ENCODE measurements at regions not wholly inside any gene's neighbourhood (a gene's known extent, or its start where the extent isn't known, plus 50 kb on each side); places are given as distances from the start of the nearest gene placed in this dataset.

DNA sequence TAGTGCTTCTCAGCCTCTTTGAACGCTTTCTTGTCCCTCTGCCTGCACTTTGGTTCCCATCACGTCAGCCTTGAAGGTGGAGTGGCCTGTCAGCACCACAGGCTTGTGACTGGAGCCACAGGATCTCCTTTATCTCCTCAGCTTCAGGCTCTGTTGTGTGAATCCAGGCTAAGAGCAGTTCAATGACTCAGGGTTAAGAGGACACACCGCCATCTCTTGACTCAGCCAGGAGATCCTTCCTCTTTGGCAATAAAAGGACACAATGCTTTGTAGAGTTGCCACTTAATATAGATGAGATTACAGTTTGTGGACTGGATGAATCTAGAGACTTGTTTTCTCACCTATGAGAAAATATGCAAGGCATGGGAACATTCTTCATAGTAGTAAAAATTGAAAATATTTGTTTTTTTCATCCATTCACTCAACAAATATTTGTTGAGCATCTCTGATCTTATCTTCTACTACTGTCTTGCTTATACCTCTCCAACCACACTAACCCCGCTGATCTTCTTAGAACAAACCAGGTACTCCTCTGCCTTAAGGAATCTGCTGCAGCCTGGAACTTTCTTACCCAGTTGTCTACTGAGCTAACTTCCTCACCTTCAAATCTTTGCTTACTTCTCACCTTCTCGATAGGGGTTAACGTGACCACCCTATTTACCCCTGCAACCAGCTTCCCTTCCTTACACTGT is 62.3 kb downstream of the UCHL1 start:
- intact Hi-C loops (cut with micrococcal nuclease): no loop called here
- H2AFZ ChIP-seq (ENCODE audit: insufficient read depth, low read depth, low read length, poor library complexity, severe bottlenecking): no peak overlapping the region
- Mint-ChIP-seq H3K9me3 (ENCODE audit: insufficient read depth) (no peaks in the 10 kb centered on the region), H3K27me3 (peaks cover 2% of the 10 kb centered on the region), H3K4me1 (peaks cover 16% of the 10 kb centered on the region), H3K27ac (no peak overlapping the region), H3K4me3 (no peak overlapping the region)
- H3K4me2 ChIP-seq (replicated peaks; ENCODE audit: low read depth, low read length, poor library complexity, severe bottlenecking): no peak overlapping the region
- no peaks in the 10 kb centered on the region for H4K20me1 ChIP-seq (ENCODE audit: control insufficient read depth, insufficient read depth, low read length, poor library complexity, severe bottlenecking)
- no peak for TF ChIP-seq EZH2 (IDR thresholded peaks at IDR 0.05; ENCODE audit: borderline replicate concordance, insufficient read depth, low read depth, low read length, poor library complexity, severe bottlenecking)
- TF ChIP-seq CTCF (IDR thresholded peaks at IDR 0.05): no peak
- POLR2A ChIA-PET: no interaction called here
- no peak for DNase-seq
- no peaks in the 10 kb centered on the region for H3K79me2 ChIP-seq (ENCODE audit: control insufficient read depth, insufficient read depth, low read length)
- H3K27me3 ChIP-seq (replicated peaks in 1 of 4; ENCODE audit: control extremely low read depth in 1 of 4, control insufficient read depth in 3 of 4, insufficient read depth in 4 of 4, low read length in 3 of 4): no peaks in the 10 kb centered on the region
- no peaks in the 10 kb centered on the region for H3K4me1 ChIP-seq (ENCODE audit: control insufficient read depth in 2 of 2, insufficient read depth in 2 of 2, low read length in 2 of 2)
- H3K36me3 ChIP-seq (replicated peaks in 1 of 2; ENCODE audit: control extremely low read depth in 1 of 2, control insufficient read depth in 1 of 2, extremely low read depth in 1 of 2, insufficient read depth in 2 of 2, low read length in 1 of 2): no peaks in the 10 kb centered on the region
- CTCF ChIA-PET: no interaction called here
- 83% methylated on average over 5 of the region's 6 CpGs for WGBS (ENCODE audit: insufficient coverage)
- H3K9me3 ChIP-seq (ENCODE audit: control extremely low read depth in 1 of 3, control insufficient read depth in 2 of 3, insufficient read depth in 1 of 3, low read length in 2 of 3): no peaks in the 10 kb centered on the region
- ATAC-seq (ENCODE audit: low read depth): no peak
- H3K9ac ChIP-seq (ENCODE audit: low read length): no peak overlapping the region
- no peak overlapping the region for H3K27ac ChIP-seq (ENCODE audit: low read length in 2 of 2)
- H3K4me3 ChIP-seq (ENCODE audit: control extremely low read depth in 1 of 5, extremely low read depth in 1 of 5, insufficient read depth in 1 of 5, low read depth in 2 of 5, low read length in 4 of 5): no peak overlapping the region

DNA sequence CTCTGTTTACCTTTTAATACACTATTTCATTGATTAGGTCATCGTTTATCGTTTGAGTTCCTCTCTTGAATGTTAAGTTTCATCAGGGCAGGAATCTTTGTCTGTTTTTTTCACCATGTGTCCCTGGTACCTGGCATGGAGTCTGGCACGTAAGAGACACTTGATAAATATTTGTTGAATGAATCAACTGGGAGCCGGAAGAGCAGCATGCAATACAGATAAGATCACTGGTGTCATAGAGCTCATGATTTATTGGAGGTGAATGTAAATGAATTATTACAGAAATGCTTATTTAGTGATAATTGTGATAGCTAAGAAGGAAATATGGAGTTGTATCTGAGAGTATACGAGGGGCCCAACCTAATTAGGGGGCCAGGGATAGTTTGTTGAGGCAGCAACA is 62.8 kb downstream of the UCHL1 start:
- Mint-ChIP-seq H3K27ac (no peak overlapping the region), H3K9me3 (ENCODE audit: insufficient read depth) (no peaks in the 10 kb centered on the region), H3K27me3 (peaks cover 2% of the 10 kb centered on the region), H3K4me1 (peaks cover 16% of the 10 kb centered on the region), H3K4me3 (no peak overlapping the region)
- no peaks in the 10 kb centered on the region for H3K27me3 ChIP-seq (replicated peaks in 1 of 4; ENCODE audit: control extremely low read depth in 1 of 4, control insufficient read depth in 3 of 4, insufficient read depth in 4 of 4, low read length in 3 of 4)
- H2AFZ ChIP-seq (ENCODE audit: insufficient read depth, low read depth, low read length, poor library complexity, severe bottlenecking): no peak overlapping the region
- no peak overlapping the region for H3K9ac ChIP-seq (ENCODE audit: low read length)
- ATAC-seq (ENCODE audit: low read depth) (no peak), DNase-seq (no peak)
- TF ChIP-seq EZH2 (IDR thresholded peaks at IDR 0.05; ENCODE audit: borderline replicate concordance, insufficient read depth, low read depth, low read length, poor library complexity, severe bottlenecking) (no peak), CTCF (IDR thresholded peaks at IDR 0.05) (no peak)
- no peak overlapping the region for H3K4me2 ChIP-seq (replicated peaks; ENCODE audit: low read depth, low read length, poor library complexity, severe bottlenecking)
- H3K9me3 ChIP-seq (ENCODE audit: control extremely low read depth in 1 of 3, control insufficient read depth in 2 of 3, insufficient read depth in 1 of 3, low read length in 2 of 3): no peaks in the 10 kb centered on the region
- POLR2A ChIA-PET: no interaction called here
- H3K4me1 ChIP-seq (ENCODE audit: control insufficient read depth in 2 of 2, insufficient read depth in 2 of 2, low read length in 2 of 2): no peaks in the 10 kb centered on the region
- H3K27ac ChIP-seq (ENCODE audit: low read length in 2 of 2): no peak overlapping the region
- H3K36me3 ChIP-seq (replicated peaks in 1 of 2; ENCODE audit: control extremely low read depth in 1 of 2, control insufficient read depth in 1 of 2, extremely low read depth in 1 of 2, insufficient read depth in 2 of 2, low read length in 1 of 2): no peaks in the 10 kb centered on the region
- no peaks in the 10 kb centered on the region for H3K79me2 ChIP-seq (ENCODE audit: control insufficient read depth, insufficient read depth, low read length)
- WGBS (ENCODE audit: insufficient coverage): 72% methylated on average over 3 of the region's 5 CpGs
- intact Hi-C loops (cut with micrococcal nuclease): no loop called here
- CTCF ChIA-PET: no interaction called here
- no peak overlapping the region for H3K4me3 ChIP-seq (ENCODE audit: control extremely low read depth in 1 of 5, extremely low read depth in 1 of 5, insufficient read depth in 1 of 5, low read depth in 2 of 5, low read length in 4 of 5)
- no peaks in the 10 kb centered on the region for H4K20me1 ChIP-seq (ENCODE audit: control insufficient read depth, insufficient read depth, low read length, poor library complexity, severe bottlenecking)

Data from B cell (primary cell).